Psoas muscle (tissue), 7 donors: ENCODE measurements at regions not wholly inside any gene's neighbourhood (a gene's known extent, or its start where the extent isn't known, plus 50 kb on each side); places are given as distances from the start of the nearest gene placed in this dataset.
"Not testable (repeated sequence)": the region's sequence is repeated elsewhere in the genome, so short reads cannot be mapped to it uniquely, and the experiment has no call there.

Experiments used
- ATAC-seq, 4 donors: fragments of 200-7000 bp; cut with Tn5 transposase; one replicate each; pipeline ENCODE4 v1.9.1; 2020; ENCODE audit warnings: moderate library complexity in 3 of 4, mild to moderate bottlenecking in 2 of 4
- DNase-seq, 2 donors: peaks; one replicate each; pipeline ENCODE4 v3.0.0-alpha.2; 2020
- H3K27ac ChIP-seq: fragments of 200-600 bp; one replicate; pipeline ENCODE4 v1.8.0; 2022
- H3K27me3 ChIP-seq, 3 donors: fragments of 200-600 bp in 1 of 3; one replicate each; pipeline versions ENCODE4 v1.6.1 to v1.8.0; 2013 to 2022; ENCODE audit warnings: low read length in 2 of 3, mild to moderate bottlenecking in 2 of 3, moderate library complexity in 1 of 3; ENCODE audit not compliant: insufficient read depth in 3 of 3
- H3K36me3 ChIP-seq, 2 donors: fragments of 200-600 bp in 1 of 2; one replicate each; pipeline versions ENCODE4 v1.6.1 to v1.8.0; 2013 to 2022; ENCODE audit warnings: low read depth in 1 of 2, mild to moderate bottlenecking in 1 of 2, moderate library complexity in 1 of 2; ENCODE audit not compliant: insufficient read depth in 1 of 2
- H3K4me1 ChIP-seq: fragments of 200-600 bp; one replicate; pipeline ENCODE4 v1.8.0; 2022
- H3K4me3 ChIP-seq: fragments of 200-600 bp; one replicate; pipeline ENCODE4 v1.8.0; 2022; ENCODE audit warnings: mild to moderate bottlenecking
- H3K9me3 ChIP-seq: fragments of 200-600 bp; one replicate; pipeline ENCODE4 v1.8.0; 2022
- CTCF ChIP-seq: fragments of 200-600 bp; IDR thresholded peaks from one replicate; pipeline ENCODE4 v1.8.0; 2022; ENCODE audit warnings: antibody characterized with exemption
- WGBS, 3 donors: extraction: QIAGEN DNeasy Blood & Tissue Kit; methylation state at CpG; one replicate each; pipeline versions ENCODE4 v1.1.6 to v1.1.7; 2013; 5-methylcytosine and 5-hydroxymethylcytosine counted together
- intact Hi-C, 2 donors: fragments of 100-400 bp; cut with DNase I; formaldehyde crosslinking; loops; one replicate each; pipeline versions ENCODE4 v1.11.0 to v1.14.2; 2022
- donor health status: healthy with polysubstance abuse.
- donor health status: DM: no; HTN: no; CAD: no; lungs with moderate emphysema.
- donor health status: Bipolar disorder and iron deficiency.
- donor health status: healthy.
- donor health status: DM: yes; HTN: yes; CAD: no.
- donor health status: DM: no; HTN: no; CAD: no.
- donor health status: DM: yes; HTN: yes; CAD: no.

GRCh38 chrX:84830836-84831235, 172.8 kb upstream of the APOOL start:
- TF ChIP-seq CTCF = no peak
- Histone ChIP-seq H3K36me3 (no peaks in the 10 kb centered on the region), H3K27ac (no peak overlapping the region), H3K9me3 (peaks cover 6% of the 10 kb centered on the region), H3K27me3 (no peaks in the 10 kb centered on the region), H3K4me3 (no peak overlapping the region), H3K4me1 (no peaks in the 10 kb centered on the region)
- intact Hi-C loops = no loop called here
- ATAC-seq (no peak), DNase-seq (no peak)

- DNase-seq, H3K27ac ChIP-seq, H3K9me3 ChIP-seq, intact Hi-C loops, H3K36me3 ChIP-seq, H3K27me3 ChIP-seq, H3K4me3 ChIP-seq, H3K4me1 ChIP-seq, ATAC-seq: not testable (repeated sequence)
- 77 to 93% (median 82%) methylated on average over 1 of the region's 1 CpG for WGBS, 3 donors
Observed at GRCh38 chrX:84846541-84846940, 157.1 kb upstream of the APOOL start.

GRCh38 chrX:84851183-84851582, 152.5 kb upstream of the APOOL start:
- H3K27ac ChIP-seq, H3K4me3 ChIP-seq, H3K27me3 ChIP-seq, H3K36me3 ChIP-seq, ATAC-seq, H3K4me1 ChIP-seq, intact Hi-C loops, DNase-seq: not testable (repeated sequence)
- peaks cover 14% of the 10 kb centered on the region for H3K9me3 ChIP-seq
- WGBS, 3 donors = 72 to 81% (median 81%) methylated on average over 3 of the region's 3 CpGs

- H3K4me3 ChIP-seq, DNase-seq, H3K27ac ChIP-seq, H3K36me3 ChIP-seq, H3K27me3 ChIP-seq, H3K4me1 ChIP-seq, H3K9me3 ChIP-seq, intact Hi-C loops, ATAC-seq: not testable (repeated sequence)
- 84 to 95% (median 91%) methylated on average over 9 to 20 of the region's 20 CpGs for WGBS, 3 donors
Observed at GRCh38 chrX:84856791-84857190, 146.9 kb upstream of the APOOL start.

- 12 to 47% (median 40%) methylated on average over 1 of the region's 2 CpGs for WGBS, 3 donors
- DNase-seq, H3K27me3 ChIP-seq, H3K27ac ChIP-seq, H3K36me3 ChIP-seq, ATAC-seq, H3K4me3 ChIP-seq, H3K4me1 ChIP-seq, intact Hi-C loops, H3K9me3 ChIP-seq: not testable (repeated sequence)
Observed at GRCh38 chrX:84858771-84859170, 144.9 kb upstream of the APOOL start.

GRCh38 chrX:84865113-84865512, 138.6 kb upstream of the APOOL start:
- Histone ChIP-seq H3K9me3 (no peaks in the 10 kb centered on the region), H3K4me3 (no peak overlapping the region), H3K36me3 (no peaks in the 10 kb centered on the region), H3K27me3 (no peaks in the 10 kb centered on the region), H3K4me1 (no peaks in the 10 kb centered on the region), H3K27ac (no peak overlapping the region)
- intact Hi-C loops = loop anchor here in 1 of 2 donors (5.0 kb wide), 1 partner anchor 443 kb away; no protein-coding TSS in a partner anchor
- ATAC-seq (no peak), DNase-seq (no peak)
- TF ChIP-seq CTCF = no peak

GRCh38 chrX:84870281-84870680, 133.4 kb upstream of the APOOL start:
- DNase-seq, H3K36me3 ChIP-seq, H3K27ac ChIP-seq, intact Hi-C loops, H3K27me3 ChIP-seq, H3K4me3 ChIP-seq, H3K4me1 ChIP-seq, H3K9me3 ChIP-seq, ATAC-seq: not testable (repeated sequence)
- 67 to 100% (median 89%) methylated on average over 1 of the region's 1 CpG for WGBS, 3 donors

GRCh38 chrX:84872160-84872771, 131.4 kb upstream of the APOOL start:
- H3K4me3 ChIP-seq, H3K27ac ChIP-seq, ATAC-seq, H3K36me3 ChIP-seq, H3K27me3 ChIP-seq, H3K4me1 ChIP-seq, H3K9me3 ChIP-seq, intact Hi-C loops, DNase-seq: not testable (repeated sequence)
- WGBS, 3 donors = 37 to 62% (median 47%) methylated on average over 3 to 5 of the region's 5 CpGs
